ENCODE measurements at regions not wholly inside any gene's neighbourhood (a gene's known extent, or its start where the extent isn't known, plus 50 kb on each side); places are given as distances from the start of the nearest gene placed in this dataset.
A peak's percentile ranks its signal among the peaks of the same experiment; 100 is the strongest.

GRCh38 chr13:82698941-82699340, 1183.3 kb downstream of the SLITRK1 start:
- no peak for DNase-seq

GRCh38 chr13:82698383-82698782, 1183.9 kb downstream of the SLITRK1 start:
- DNase-seq, result no peak

- no peak for DNase-seq
Observed at GRCh38 chr13:82693607-82694006, 1188.7 kb downstream of the SLITRK1 start.

GRCh38 chr13:82688400-82688994, 1193.8 kb downstream of the SLITRK1 start:
- DNase-seq, result no peak

GRCh38 chr13:82687884-82688283, 1194.4 kb downstream of the SLITRK1 start:
- no peak for DNase-seq

- no peak for DNase-seq
Observed at GRCh38 chr13:82681535-82681934, 1200.7 kb downstream of the SLITRK1 start.

GRCh38 chr13:82678052-82678451, 1204.2 kb downstream of the SLITRK1 start:
- no peak for DNase-seq

- DNase-seq, result no peak
Observed at GRCh38 chr13:82675024-82675423, 1207.2 kb downstream of the SLITRK1 start.

- no peak for DNase-seq
Observed at GRCh38 chr13:82674546-82674945, 1207.7 kb downstream of the SLITRK1 start.

GRCh38 chr13:82672248-82672647, 1210.0 kb downstream of the SLITRK1 start:
- no peak for DNase-seq

GRCh38 chr13:82664183-82664582, 1218.1 kb downstream of the SLITRK1 start:
- DNase-seq, result no peak

GRCh38 chr13:82661126-82661525, 1221.1 kb downstream of the SLITRK1 start:
- DNase-seq, result no peak

- no peak for DNase-seq
Observed at GRCh38 chr13:82658811-82659210, 1223.5 kb downstream of the SLITRK1 start.

GRCh38 chr13:82657471-82657870, 1224.8 kb downstream of the SLITRK1 start:
- DNase-seq, result no peak

- no peak for DNase-seq
Observed at GRCh38 chr13:82654861-82655855, 1227.1 kb downstream of the SLITRK1 start.

- DNase-seq, result no peak
Observed at GRCh38 chr13:82654143-82654542, 1228.1 kb downstream of the SLITRK1 start.

GRCh38 chr13:82647540-82647939, 1234.7 kb downstream of the SLITRK1 start:
- DNase-seq, result no peak

- DNase-seq, result no peak
Observed at GRCh38 chr13:82636119-82636518, 1246.2 kb downstream of the SLITRK1 start.

- DNase-seq, result no peak
Observed at GRCh38 chr13:82634946-82635345, 1247.3 kb downstream of the SLITRK1 start.

GRCh38 chr13:82627183-82627582, 1255.1 kb downstream of the SLITRK1 start:
- no peak for DNase-seq

- DNase-seq, result no peak
Observed at GRCh38 chr13:82625717-82626116, 1256.6 kb downstream of the SLITRK1 start.

- DNase-seq, result no peak
Observed at GRCh38 chr13:82615043-82615442, 1267.2 kb downstream of the SLITRK1 start.

GRCh38 chr13:82614086-82614485, 1268.2 kb downstream of the SLITRK1 start:
- DNase-seq, result peak; percentile 0
